ENCODE measurements at regions not wholly inside any gene's neighbourhood (a gene's known extent, or its start where the extent isn't known, plus 50 kb on each side); places are given as distances from the start of the nearest gene placed in this dataset.

DNA sequence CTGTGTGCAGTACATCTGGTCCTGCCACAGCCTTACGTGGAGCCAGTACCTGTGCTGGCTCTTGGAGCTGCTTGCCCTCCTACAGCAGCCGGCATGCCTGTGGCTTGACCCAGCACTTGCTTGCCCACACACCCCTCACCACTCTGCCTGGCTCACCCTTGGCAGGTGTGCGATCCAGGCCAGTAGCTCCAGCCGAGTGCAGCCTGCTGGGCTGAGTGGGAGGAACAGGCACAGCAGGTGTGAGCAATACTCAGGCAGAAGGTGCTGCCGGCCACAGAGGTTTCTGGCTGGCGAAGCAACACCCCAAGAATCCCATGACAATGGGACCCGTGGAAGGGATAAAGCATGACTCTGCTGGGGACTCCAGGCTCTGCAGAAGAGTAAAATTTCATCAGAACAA lies 173.5 kb upstream of the ADCY1 start:
- TF ChIP-seq, protein P1, sequence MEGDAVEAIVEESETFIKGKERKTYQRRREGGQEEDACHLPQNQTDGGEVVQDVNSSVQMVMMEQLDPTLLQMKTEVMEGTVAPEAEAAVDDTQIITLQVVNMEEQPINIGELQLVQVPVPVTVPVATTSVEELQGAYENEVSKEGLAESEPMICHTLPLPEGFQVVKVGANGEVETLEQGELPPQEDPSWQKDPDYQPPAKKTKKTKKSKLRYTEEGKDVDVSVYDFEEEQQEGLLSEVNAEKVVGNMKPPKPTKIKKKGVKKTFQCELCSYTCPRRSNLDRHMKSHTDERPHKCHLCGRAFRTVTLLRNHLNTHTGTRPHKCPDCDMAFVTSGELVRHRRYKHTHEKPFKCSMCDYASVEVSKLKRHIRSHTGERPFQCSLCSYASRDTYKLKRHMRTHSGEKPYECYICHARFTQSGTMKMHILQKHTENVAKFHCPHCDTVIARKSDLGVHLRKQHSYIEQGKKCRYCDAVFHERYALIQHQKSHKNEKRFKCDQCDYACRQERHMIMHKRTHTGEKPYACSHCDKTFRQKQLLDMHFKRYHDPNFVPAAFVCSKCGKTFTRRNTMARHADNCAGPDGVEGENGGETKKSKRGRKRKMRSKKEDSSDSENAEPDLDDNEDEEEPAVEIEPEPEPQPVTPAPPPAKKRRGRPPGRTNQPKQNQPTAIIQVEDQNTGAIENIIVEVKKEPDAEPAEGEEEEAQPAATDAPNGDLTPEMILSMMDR (IDR thresholded peaks at IDR 0.05) = no peak
- TF ChIP-seq EP300 (IDR thresholded peaks at IDR 0.05) (no peak), POLR2A (IDR thresholded peaks at IDR 0.05) (no peak), POLR2AphosphoS5 (IDR thresholded peaks at IDR 0.05) (no peak)

Measured in gastroesophageal sphincter (tissue), 3 donors.